Stimulated activated memory B cell treated with anti-CD40 and anti-IgM and Interleukin-4, amounts not matched to agents 10 μg/mL and 1 μg/mL and 100 μg/mL, for 72 hours (primary cell): ENCODE measurements at regions not wholly inside any gene's neighbourhood (a gene's known extent, or its start where the extent isn't known, plus 50 kb on each side); places are given as distances from the start of the nearest gene placed in this dataset.
"Not testable (repeated sequence)": the region's sequence is repeated elsewhere in the genome, so short reads cannot be mapped to it uniquely, and the experiment has no call there.

Experiments used
- ATAC-seq: fragments of 150-1000 bp; cut with Tn5 transposase; 2 replicates; pipeline ENCODE4 v1.10.0; 2021
- H3K27ac Mint-ChIP-seq: one replicate; pipeline ENCODE4 v1.8.0; 2022; ENCODE audit warnings: mild to moderate bottlenecking, mixed read lengths
- H3K27me3 Mint-ChIP-seq: one replicate; pipeline ENCODE4 v1.8.0; 2022; ENCODE audit warnings: mixed read lengths
- H3K36me3 Mint-ChIP-seq: one replicate; pipeline ENCODE4 v1.8.0; 2022; ENCODE audit warnings: mixed read lengths
- H3K4me1 Mint-ChIP-seq: one replicate; pipeline ENCODE4 v1.8.0; 2022; ENCODE audit warnings: mixed read lengths
- H3K4me3 Mint-ChIP-seq: one replicate; pipeline ENCODE4 v1.8.0; 2022; ENCODE audit warnings: mild to moderate bottlenecking, moderate library complexity, mixed read lengths
- H3K9me3 Mint-ChIP-seq: one replicate; pipeline ENCODE4 v1.8.0; 2022; ENCODE audit warnings: mixed read lengths

DNA sequence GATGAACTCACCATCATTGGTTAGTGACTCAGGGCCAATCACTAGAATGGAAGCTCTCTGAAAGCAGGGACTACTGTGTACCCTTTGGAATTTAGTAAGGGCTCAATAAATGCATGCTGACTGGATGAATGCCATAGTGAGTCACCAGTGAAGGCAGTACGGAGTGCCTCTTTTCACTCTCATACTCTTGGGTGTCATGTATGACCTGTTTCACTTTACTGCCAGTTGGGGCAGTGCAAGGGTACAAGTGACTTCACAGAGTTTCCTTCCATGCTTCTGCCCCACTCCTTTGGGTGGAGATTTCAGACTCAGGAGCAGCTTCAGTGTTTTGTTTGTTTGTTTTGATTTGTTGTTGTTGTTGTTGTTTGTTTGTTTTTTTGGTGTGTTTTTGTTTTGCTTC, 57.7 kb downstream of the SOX3 start:
- Mint-ChIP-seq H3K27ac (no peak overlapping the region), H3K4me3 (no peak overlapping the region), H3K4me1 (no peaks in the 10 kb centered on the region), H3K27me3 (no peaks in the 10 kb centered on the region), H3K9me3 (no peaks in the 10 kb centered on the region), H3K36me3 (no peaks in the 10 kb centered on the region)
- no peak for ATAC-seq

DNA sequence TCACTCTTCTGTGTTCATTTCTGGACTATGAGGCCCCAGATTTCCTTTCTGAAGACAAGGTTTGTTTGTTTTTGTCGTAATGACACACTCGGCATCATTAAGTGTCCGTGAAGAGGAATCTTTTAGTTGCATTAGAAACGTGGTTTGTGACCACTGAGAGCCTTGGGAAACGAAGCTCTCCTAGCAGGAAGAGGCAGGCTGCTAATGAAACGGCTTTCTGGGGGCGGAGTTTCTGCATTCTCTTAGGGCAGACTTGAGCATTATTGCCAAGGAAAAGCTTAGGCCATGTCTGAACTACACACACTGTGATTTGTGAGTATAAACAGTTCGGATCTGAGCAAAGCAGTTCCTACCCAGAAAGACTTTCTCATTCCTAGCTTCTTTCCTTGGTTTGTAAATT, 64.0 kb downstream of the SOX3 start:
- Mint-ChIP-seq H3K4me1 (no peaks in the 10 kb centered on the region), H3K27ac (no peak overlapping the region), H3K9me3 (no peaks in the 10 kb centered on the region), H3K27me3 (no peaks in the 10 kb centered on the region), H3K4me3 (no peak overlapping the region), H3K36me3 (no peaks in the 10 kb centered on the region)
- no peak for ATAC-seq

DNA sequence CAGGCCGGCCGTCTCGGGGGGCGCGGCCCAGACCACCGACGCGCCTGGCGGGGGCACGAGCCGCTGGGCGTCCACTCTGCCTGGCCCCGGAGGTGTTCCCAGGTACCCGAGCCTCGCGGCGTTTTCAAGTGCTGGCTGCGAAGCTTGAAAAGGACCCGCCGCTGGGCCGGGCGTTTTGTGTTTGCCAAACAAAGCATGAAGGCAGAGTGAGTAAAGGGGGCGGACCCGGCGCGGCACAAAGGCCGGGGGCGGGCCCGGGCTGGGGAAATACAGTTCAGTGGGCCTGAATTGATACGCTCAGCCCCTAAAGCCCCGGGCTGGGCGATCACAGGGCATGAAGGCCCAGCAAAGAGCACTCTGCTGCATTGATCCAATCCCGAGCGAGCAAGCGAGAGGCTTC, 65.4 kb downstream of the SOX3 start:
- H3K27me3 Mint-ChIP-seq = no peaks in the 10 kb centered on the region
- no peaks in the 10 kb centered on the region for H3K4me1 Mint-ChIP-seq
- H3K4me3 Mint-ChIP-seq = no peak overlapping the region
- ATAC-seq = no peak
- no peaks in the 10 kb centered on the region for H3K36me3 Mint-ChIP-seq
- H3K9me3 Mint-ChIP-seq = no peaks in the 10 kb centered on the region
- H3K27ac Mint-ChIP-seq = no peak overlapping the region

DNA sequence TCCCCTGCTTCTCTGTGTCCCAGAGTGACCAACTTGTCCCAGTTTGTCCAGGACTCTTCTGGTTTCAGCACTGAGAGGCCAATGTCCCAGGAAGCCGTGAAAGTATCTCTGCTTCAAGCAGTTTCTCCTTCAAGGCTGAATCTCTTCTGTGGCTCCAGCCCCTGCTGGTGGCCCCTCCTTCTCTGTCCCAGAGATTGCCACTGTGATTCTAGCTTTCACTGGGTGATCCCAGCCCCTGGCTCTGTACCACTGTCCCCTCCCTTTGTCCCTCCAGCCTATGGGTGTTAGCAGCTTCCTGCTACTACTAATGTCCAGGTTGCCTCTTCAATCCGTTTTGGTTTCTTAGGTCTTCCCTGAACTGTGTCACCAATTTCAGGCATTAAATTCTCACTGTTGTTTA, 70.5 kb downstream of the SOX3 start:
- Mint-ChIP-seq H3K36me3 (no peaks in the 10 kb centered on the region), H3K4me1 (no peaks in the 10 kb centered on the region), H3K4me3 (no peak overlapping the region), H3K9me3 (no peaks in the 10 kb centered on the region), H3K27ac (no peak overlapping the region), H3K27me3 (no peaks in the 10 kb centered on the region)
- ATAC-seq = no peak

DNA sequence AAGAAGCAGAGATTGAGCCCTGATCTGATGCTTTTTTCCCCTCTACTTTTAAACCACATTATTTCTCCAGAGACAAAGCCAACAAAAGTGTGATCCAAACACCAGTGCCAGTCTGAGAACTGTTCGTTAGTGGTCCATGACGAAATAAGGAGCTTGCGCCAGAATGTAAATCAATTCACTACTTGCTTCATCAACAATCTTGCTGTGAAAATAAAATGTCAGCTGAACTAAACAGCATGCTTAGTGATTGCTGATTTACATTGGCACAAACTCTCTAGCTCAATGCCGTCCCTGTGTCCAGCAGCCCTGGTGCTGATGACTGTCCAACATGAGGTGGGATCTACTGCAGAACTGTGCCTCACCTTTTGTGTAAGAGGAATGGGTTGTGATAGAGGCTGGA, 71.3 kb downstream of the SOX3 start:
- ATAC-seq = no peak
- no peaks in the 10 kb centered on the region for H3K4me1 Mint-ChIP-seq
- H3K4me3 Mint-ChIP-seq = no peak overlapping the region
- no peak overlapping the region for H3K27ac Mint-ChIP-seq
- H3K36me3 Mint-ChIP-seq = no peaks in the 10 kb centered on the region
- no peaks in the 10 kb centered on the region for H3K27me3 Mint-ChIP-seq
- no peaks in the 10 kb centered on the region for H3K9me3 Mint-ChIP-seq

DNA sequence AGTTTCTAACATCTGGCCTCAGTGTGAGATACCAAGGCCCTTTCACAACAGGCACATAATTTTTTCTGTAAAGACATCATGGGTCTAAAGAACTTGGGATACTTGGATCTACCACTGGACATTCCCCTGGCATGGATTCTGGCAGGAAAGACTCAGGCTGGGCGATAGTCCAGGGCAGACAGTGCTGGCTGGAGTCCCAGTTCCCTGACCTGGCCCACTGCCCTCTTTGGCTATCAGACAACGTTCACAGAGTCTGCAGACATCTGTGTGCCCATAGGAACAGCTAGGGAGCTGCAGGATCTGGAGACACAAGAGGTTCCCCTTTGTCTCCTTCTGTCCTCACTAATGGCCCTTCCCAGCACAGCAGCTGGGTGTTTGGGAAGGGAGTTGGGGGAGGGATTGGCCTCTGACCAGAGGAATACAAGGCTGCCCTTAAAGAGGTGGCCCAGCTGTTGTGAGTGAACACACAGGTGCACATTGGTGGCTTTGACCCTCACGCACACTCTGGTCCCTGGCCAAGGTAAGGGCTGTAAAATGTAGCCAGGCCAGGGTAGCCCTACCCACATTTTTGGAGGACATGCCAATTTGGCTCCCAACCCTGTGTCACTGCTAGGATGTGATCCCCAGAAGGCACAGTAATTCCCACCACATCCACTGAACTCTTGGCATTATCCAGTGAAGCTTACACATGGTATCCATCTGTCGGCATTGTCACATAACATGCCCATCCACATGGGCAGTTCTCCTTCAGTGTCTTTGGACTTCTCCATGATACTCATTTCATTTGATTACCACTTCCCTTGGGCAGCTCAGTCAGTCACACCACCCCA, 72.3 kb downstream of the SOX3 start:
- no peak overlapping the region for H3K4me3 Mint-ChIP-seq
- no peaks in the 10 kb centered on the region for H3K36me3 Mint-ChIP-seq
- H3K27ac Mint-ChIP-seq = no peak overlapping the region
- no peaks in the 10 kb centered on the region for H3K4me1 Mint-ChIP-seq
- no peaks in the 10 kb centered on the region for H3K27me3 Mint-ChIP-seq
- H3K9me3 Mint-ChIP-seq = no peaks in the 10 kb centered on the region
- ATAC-seq = no peak

DNA sequence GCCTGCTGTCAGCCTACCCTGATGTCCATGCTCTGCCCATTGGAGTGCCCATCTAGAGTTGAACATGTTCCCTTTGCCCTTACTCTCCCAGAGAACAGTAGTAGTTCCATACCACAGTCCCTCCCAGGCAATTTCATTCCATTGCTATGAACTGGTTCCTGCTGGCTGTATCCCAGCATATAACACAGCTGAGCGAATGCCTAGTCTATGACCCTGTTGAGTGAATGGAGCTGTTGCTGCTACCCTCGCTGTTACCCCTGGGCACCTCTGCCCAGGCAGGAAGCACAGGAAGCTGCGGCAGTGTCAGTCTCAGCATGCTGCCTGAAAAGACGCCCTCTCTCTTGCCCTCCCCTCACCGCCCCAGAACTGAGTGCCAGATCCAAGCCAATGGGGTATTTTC, 73.3 kb downstream of the SOX3 start:
- Mint-ChIP-seq H3K27ac (no peak overlapping the region), H3K9me3 (no peaks in the 10 kb centered on the region), H3K36me3 (no peaks in the 10 kb centered on the region), H3K4me3 (no peak overlapping the region), H3K4me1 (no peaks in the 10 kb centered on the region), H3K27me3 (no peaks in the 10 kb centered on the region)
- no peak for ATAC-seq

DNA sequence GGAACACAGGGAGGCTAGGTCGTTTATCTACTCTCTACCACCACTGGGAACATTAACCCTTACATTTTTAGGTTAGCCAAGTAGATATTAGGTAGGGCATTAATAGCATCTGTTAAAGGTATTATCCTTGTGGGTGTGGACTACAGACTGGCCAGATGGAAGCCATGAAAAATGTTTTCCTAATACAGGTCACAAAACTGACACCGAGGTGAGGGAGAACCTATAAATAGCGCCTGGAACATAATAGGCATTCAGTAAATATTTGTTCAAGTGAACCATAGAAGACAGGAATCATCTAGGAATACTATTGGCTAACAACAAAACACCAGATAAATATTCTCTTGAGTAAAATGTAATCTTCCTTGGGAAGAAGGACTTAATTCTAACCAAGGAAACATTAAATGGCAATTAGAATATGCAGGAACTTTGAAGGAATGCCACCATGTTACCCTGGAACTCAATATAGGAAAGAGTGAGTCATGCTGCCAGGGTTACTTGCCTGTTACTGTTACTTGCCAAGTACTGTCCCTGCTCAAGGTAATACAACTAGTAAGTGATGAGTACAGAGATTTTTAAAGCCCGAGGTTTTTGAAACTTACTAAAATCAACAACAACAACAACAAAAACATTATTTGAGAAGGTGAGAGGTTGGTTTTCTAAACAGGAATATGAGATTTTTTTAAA, 79.0 kb downstream of the SOX3 start:
- H3K4me3 Mint-ChIP-seq = no peak overlapping the region
- ATAC-seq = no peak
- H3K27ac Mint-ChIP-seq = no peak overlapping the region
- H3K27me3 Mint-ChIP-seq = no peaks in the 10 kb centered on the region
- no peaks in the 10 kb centered on the region for H3K9me3 Mint-ChIP-seq
- no peaks in the 10 kb centered on the region for H3K36me3 Mint-ChIP-seq
- H3K4me1 Mint-ChIP-seq = no peaks in the 10 kb centered on the region

DNA sequence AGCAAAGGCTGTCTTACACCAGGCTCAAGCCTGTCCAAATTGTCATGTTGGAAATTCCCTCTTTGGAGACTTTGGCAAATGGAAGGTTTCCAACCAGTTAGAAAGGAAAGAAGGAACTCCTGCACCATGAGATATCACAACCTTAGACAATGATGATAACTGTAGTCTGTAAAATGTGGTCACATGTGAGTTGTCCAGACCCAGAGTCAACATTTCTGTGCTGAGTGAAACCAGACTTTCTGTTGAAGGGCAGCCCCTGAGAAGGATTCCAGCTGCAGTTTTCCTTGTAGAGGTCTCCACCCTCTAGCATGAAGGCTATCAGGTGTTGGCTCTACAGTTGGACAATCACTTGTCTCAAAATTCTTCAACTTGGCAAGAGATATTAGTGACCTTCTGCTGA, 82.4 kb downstream of the SOX3 start:
- Mint-ChIP-seq H3K9me3 (no peaks in the 10 kb centered on the region), H3K27ac (no peak overlapping the region), H3K27me3 (no peaks in the 10 kb centered on the region), H3K36me3 (no peaks in the 10 kb centered on the region), H3K4me1 (no peaks in the 10 kb centered on the region), H3K4me3 (no peak overlapping the region)
- no peak for ATAC-seq

DNA sequence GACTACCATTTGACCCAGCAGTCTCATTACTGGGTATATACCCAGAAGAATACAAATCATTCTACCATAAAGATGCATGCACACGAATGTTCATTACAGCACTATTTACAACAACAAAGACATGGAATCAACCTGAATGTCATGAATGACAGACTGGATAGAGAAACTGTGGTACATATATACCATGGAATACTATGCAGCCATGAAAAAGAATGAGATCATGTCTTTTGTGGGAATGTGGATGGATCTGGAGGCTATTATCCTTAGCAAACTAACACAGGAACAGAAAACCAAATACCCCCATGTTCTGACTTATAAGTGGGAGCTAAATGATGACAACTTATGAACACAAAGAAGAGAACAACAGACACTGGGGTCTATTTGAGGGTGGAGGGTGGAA, 102.7 kb downstream of the SOX3 start:
- not testable (repeated sequence) for H3K27me3 Mint-ChIP-seq, H3K4me3 Mint-ChIP-seq, H3K4me1 Mint-ChIP-seq, H3K36me3 Mint-ChIP-seq, H3K27ac Mint-ChIP-seq, H3K9me3 Mint-ChIP-seq, ATAC-seq

DNA sequence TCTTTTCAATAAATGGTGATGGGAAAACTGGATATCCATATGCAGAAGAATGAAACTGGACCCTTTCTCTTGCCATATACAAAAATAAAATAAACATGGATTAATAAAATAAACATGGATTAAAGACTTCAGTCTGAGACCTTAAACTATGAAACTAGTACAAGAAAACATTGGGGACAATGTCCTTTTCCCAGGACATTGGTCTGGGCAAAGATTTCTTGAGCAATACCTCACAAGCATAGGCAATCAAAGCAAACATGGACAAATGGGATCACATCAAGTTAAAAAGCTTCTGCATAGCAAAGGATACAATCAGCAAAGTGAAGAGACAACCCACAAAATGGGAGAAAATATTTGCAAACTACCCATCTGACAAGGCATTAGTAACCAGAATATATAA, 108.5 kb downstream of the SOX3 start:
- not testable (repeated sequence) for ATAC-seq, H3K4me3 Mint-ChIP-seq, H3K9me3 Mint-ChIP-seq, H3K36me3 Mint-ChIP-seq, H3K27ac Mint-ChIP-seq, H3K4me1 Mint-ChIP-seq, H3K27me3 Mint-ChIP-seq

DNA sequence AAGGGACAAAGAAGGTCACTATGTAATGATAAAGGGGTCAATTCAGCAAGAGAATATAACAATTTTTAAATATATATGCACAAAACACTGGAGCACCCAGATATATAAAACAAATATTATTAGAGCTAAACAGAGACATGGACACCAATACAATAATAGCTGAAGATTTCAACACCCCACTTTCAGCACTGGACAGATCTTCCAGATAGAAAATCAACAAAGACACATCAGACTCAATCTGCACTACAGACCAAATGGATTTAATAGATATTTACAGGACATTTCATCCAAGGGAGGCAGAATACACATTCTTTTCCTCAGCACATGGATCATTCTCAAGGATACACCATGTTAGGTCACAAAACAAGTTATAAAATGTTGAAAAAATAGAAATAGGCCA, 111.4 kb downstream of the SOX3 start:
- Mint-ChIP-seq H3K9me3 (peaks cover 2% of the 10 kb centered on the region), H3K4me1 (no peaks in the 10 kb centered on the region), H3K27ac (no peak overlapping the region), H3K27me3 (no peaks in the 10 kb centered on the region), H3K36me3 (no peaks in the 10 kb centered on the region), H3K4me3 (no peak overlapping the region)
- no peak for ATAC-seq

DNA sequence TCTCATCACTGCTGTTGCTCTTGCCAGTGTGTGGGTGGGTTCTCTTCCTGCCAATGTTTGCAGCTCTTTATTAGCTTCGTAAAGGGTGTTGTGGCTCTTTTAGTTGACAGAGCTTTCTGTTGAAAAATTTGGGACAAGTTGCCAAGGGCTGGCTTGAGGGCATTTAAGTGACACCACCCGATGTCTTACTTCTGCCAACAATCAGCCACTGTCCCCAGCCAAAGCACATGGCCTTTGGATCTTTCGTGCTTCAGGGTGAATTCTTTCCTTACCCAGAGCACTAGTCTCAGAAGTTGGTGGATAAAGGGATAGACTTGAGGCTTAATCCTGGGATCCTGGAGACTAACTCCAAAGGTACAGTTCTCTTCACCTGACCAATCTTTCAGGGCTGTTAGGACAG, 113.6 kb downstream of the SOX3 start:
- Mint-ChIP-seq H3K4me3 (no peak overlapping the region), H3K27me3 (no peaks in the 10 kb centered on the region), H3K27ac (no peak overlapping the region), H3K9me3 (no peaks in the 10 kb centered on the region), H3K4me1 (no peaks in the 10 kb centered on the region), H3K36me3 (no peaks in the 10 kb centered on the region)
- no peak for ATAC-seq

DNA sequence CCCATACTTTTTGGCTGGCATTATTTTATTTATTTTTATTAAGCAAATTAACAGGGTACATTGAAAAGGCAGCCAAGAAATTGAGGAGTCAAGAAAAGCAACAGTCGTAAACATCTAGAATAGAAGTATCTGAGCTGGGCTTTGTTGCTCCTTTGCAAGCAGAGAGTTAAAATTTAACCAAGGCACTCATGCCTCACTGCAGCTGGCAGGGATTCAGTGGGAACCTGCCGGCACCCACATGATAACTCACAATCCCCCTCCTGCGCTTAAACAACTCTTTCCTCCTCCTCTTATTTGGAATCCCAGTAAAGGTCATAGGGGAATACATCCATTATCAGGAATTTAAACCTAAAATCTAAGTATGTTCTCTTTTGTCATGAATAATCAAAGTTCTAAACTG, 115.5 kb downstream of the SOX3 start:
- Mint-ChIP-seq H3K27me3 (no peaks in the 10 kb centered on the region), H3K4me3 (no peak overlapping the region), H3K4me1 (no peaks in the 10 kb centered on the region), H3K9me3 (no peaks in the 10 kb centered on the region), H3K36me3 (no peaks in the 10 kb centered on the region), H3K27ac (no peak overlapping the region)
- no peak for ATAC-seq

DNA sequence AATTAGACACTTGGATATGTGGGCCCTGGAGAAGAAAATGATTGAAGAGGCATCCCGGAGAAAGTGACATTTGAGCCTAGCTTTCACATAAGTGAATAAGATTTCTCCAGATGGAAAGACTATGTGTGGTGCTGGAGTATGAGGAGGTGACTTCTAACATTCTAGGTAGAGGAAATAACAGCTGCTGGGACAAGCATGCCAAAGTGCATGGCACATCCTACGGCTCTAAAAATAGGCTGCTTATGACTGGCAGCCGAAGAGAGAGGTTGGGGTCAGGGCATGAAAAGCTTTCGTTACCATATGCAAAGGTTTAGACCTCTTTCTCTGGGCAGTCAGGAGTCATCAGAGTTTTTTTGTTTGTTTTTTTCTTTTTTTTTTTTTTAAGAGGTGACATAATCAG, 142.0 kb downstream of the SOX3 start:
- Mint-ChIP-seq H3K27ac (no peak overlapping the region), H3K4me3 (no peak overlapping the region), H3K4me1 (no peaks in the 10 kb centered on the region), H3K27me3 (no peaks in the 10 kb centered on the region), H3K9me3 (no peaks in the 10 kb centered on the region), H3K36me3 (no peaks in the 10 kb centered on the region)
- ATAC-seq = no peak

DNA sequence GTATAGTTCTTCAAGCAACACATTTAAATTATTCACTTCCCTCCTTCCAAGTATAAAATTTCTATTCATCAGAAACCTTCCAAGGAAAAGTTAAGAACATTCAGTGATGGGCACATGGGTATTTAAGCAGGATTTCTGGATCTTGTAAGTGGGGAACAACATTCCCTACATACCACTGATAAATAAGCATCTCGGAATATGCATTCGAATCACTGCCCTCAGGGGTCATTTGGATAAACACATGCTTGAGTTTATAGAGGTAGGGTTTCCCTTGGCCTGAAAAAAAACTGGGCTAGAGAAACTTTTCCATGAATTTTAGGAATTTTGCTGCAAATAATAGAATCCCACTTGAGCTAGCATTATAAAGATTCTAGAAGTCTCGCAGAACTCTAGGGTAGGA, 143.9 kb downstream of the SOX3 start:
- no peak overlapping the region for H3K27ac Mint-ChIP-seq
- no peaks in the 10 kb centered on the region for H3K9me3 Mint-ChIP-seq
- no peaks in the 10 kb centered on the region for H3K27me3 Mint-ChIP-seq
- no peak overlapping the region for H3K4me3 Mint-ChIP-seq
- H3K4me1 Mint-ChIP-seq = no peaks in the 10 kb centered on the region
- no peaks in the 10 kb centered on the region for H3K36me3 Mint-ChIP-seq
- ATAC-seq = no peak
